ENCODE measurements at regions not wholly inside any gene's neighbourhood (a gene's known extent, or its start where the extent isn't known, plus 50 kb on each side); places are given as distances from the start of the nearest gene placed in this dataset.

GRCh38 chr16:80226499-80226898 lies 314.3 kb upstream of the DYNLRB2 start:
- intact Hi-C loops (cut with micrococcal nuclease): no loop called here
- no peak for DNase-seq
- Histone ChIP-seq H3K9ac (ENCODE audit: low read length) (no peak overlapping the region), H2AFZ (ENCODE audit: low read length) (no peak overlapping the region), H3K27ac (ENCODE audit: low read length) (no peak overlapping the region), H3K79me2 (ENCODE audit: low read length) (no peaks in the 10 kb centered on the region), H4K20me1 (ENCODE audit: low read length) (no peaks in the 10 kb centered on the region), H3K4me2 (ENCODE audit: low read length) (no peak overlapping the region), H3K9me2 (replicated peaks; ENCODE audit: low read length) (no peaks in the 10 kb centered on the region), H3K4me3 (ENCODE audit: low read length) (no peak overlapping the region), H3K4me1 (ENCODE audit: insufficient read depth, low read length) (no peaks in the 10 kb centered on the region), H3K27me3 (ENCODE audit: low read length) (no peaks in the 10 kb centered on the region), H3F3A (ENCODE audit: low read length, unreplicated experiment) (no peaks in the 10 kb centered on the region), H3K9me3 (ENCODE audit: low read length) (no peaks in the 10 kb centered on the region), H3K36me3 (ENCODE audit: low read depth, low read length) (no peaks in the 10 kb centered on the region)
- BruUV-seq (replicated peaks): no TSS peak
- TF ChIP-seq EZH2 (IDR thresholded peaks at IDR 0.05; ENCODE audit: low read length, unreplicated experiment): no peak
- no peak for TF ChIP-seq EZH2phosphoT487 (IDR thresholded peaks at IDR 0.05; ENCODE audit: borderline replicate concordance, low read length)
- TF ChIP-seq, protein P1, sequence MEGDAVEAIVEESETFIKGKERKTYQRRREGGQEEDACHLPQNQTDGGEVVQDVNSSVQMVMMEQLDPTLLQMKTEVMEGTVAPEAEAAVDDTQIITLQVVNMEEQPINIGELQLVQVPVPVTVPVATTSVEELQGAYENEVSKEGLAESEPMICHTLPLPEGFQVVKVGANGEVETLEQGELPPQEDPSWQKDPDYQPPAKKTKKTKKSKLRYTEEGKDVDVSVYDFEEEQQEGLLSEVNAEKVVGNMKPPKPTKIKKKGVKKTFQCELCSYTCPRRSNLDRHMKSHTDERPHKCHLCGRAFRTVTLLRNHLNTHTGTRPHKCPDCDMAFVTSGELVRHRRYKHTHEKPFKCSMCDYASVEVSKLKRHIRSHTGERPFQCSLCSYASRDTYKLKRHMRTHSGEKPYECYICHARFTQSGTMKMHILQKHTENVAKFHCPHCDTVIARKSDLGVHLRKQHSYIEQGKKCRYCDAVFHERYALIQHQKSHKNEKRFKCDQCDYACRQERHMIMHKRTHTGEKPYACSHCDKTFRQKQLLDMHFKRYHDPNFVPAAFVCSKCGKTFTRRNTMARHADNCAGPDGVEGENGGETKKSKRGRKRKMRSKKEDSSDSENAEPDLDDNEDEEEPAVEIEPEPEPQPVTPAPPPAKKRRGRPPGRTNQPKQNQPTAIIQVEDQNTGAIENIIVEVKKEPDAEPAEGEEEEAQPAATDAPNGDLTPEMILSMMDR (conservative IDR thresholded peaks at IDR 0.05; ENCODE audit: low read depth, low read length): no peak
- no peak for ATAC-seq
- POLR2A ChIA-PET (ENCODE audit: unreplicated experiment): no interaction called here
- CTCF ChIA-PET: no interaction called here

- H3K9ac ChIP-seq (ENCODE audit: low read length): no peak overlapping the region
- H3K4me2 ChIP-seq (ENCODE audit: low read length): no peak overlapping the region
- H3K27ac ChIP-seq (ENCODE audit: low read length): no peak overlapping the region
- ATAC-seq (no peak), DNase-seq (no peak)
- H3K27me3 ChIP-seq (ENCODE audit: low read length): no peaks in the 10 kb centered on the region
- H3K36me3 ChIP-seq (ENCODE audit: low read depth, low read length): no peaks in the 10 kb centered on the region
- no peaks in the 10 kb centered on the region for H4K20me1 ChIP-seq (ENCODE audit: low read length)
- no TSS peak for BruUV-seq (replicated peaks)
- H3K4me3 ChIP-seq (ENCODE audit: low read length): no peak overlapping the region
- no peaks in the 10 kb centered on the region for H3K79me2 ChIP-seq (ENCODE audit: low read length)
- no peaks in the 10 kb centered on the region for H3F3A ChIP-seq (ENCODE audit: low read length, unreplicated experiment)
- TF ChIP-seq, protein P1 (conservative IDR thresholded peaks at IDR 0.05; ENCODE audit: low read depth, low read length): no peak
- TF ChIP-seq EZH2 (IDR thresholded peaks at IDR 0.05; ENCODE audit: low read length, unreplicated experiment): no peak
- no peak for TF ChIP-seq EZH2phosphoT487 (IDR thresholded peaks at IDR 0.05; ENCODE audit: borderline replicate concordance, low read length)
- no peaks in the 10 kb centered on the region for H3K9me3 ChIP-seq (ENCODE audit: low read length)
- intact Hi-C loops (cut with micrococcal nuclease): no loop called here
- CTCF ChIA-PET: no interaction called here
- POLR2A ChIA-PET (ENCODE audit: unreplicated experiment): no interaction called here
- H2AFZ ChIP-seq (ENCODE audit: low read length): no peak overlapping the region
- H3K4me1 ChIP-seq (ENCODE audit: insufficient read depth, low read length): no peaks in the 10 kb centered on the region
- no peaks in the 10 kb centered on the region for H3K9me2 ChIP-seq (replicated peaks; ENCODE audit: low read length)
Observed at GRCh38 chr16:80210787-80211186, 330.0 kb upstream of the DYNLRB2 start.

DNA sequence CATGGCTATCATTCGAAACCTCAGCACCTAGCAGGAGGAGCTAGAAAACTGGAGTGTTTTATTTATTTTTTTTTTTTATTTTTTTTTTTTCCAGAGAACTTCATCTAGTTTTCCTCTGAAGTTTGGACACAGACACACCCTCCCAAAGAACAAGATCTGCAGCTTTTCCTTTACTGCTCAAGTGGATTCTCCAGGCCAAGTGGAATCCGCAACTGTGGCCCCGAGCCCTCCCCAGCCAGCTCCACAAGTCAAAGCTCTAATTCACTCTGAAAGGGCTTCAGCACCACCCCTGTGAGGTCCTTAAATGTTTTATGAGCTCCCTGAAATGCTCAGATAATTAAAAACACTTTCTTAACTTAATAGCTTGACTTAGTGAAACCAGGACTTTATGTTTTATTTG lies 332.1 kb upstream of the DYNLRB2 start:
- ChIA-PET POLR2A (ENCODE audit: unreplicated experiment) (no interaction called here), CTCF (no interaction called here)
- Histone ChIP-seq H3K79me2 (ENCODE audit: low read length) (no peaks in the 10 kb centered on the region), H3K4me1 (ENCODE audit: insufficient read depth, low read length) (no peaks in the 10 kb centered on the region), H3K9me3 (ENCODE audit: low read length) (no peaks in the 10 kb centered on the region), H3K9me2 (replicated peaks; ENCODE audit: low read length) (no peaks in the 10 kb centered on the region), H3K27ac (ENCODE audit: low read length) (no peak overlapping the region), H3K27me3 (ENCODE audit: low read length) (no peaks in the 10 kb centered on the region), H4K20me1 (ENCODE audit: low read length) (no peaks in the 10 kb centered on the region), H2AFZ (ENCODE audit: low read length) (no peak overlapping the region), H3F3A (ENCODE audit: low read length, unreplicated experiment) (no peaks in the 10 kb centered on the region), H3K36me3 (ENCODE audit: low read depth, low read length) (no peaks in the 10 kb centered on the region), H3K4me3 (ENCODE audit: low read length) (no peak overlapping the region), H3K9ac (ENCODE audit: low read length) (no peak overlapping the region), H3K4me2 (ENCODE audit: low read length) (no peak overlapping the region)
- no peak for ATAC-seq
- no peak for DNase-seq
- TF ChIP-seq, protein P1 (conservative IDR thresholded peaks at IDR 0.05; ENCODE audit: low read depth, low read length): no peak
- TF ChIP-seq EZH2phosphoT487 (IDR thresholded peaks at IDR 0.05; ENCODE audit: borderline replicate concordance, low read length): no peak
- TF ChIP-seq EZH2 (IDR thresholded peaks at IDR 0.05; ENCODE audit: low read length, unreplicated experiment): no peak
- intact Hi-C loops (cut with micrococcal nuclease): no loop called here
- no TSS peak for BruUV-seq (replicated peaks)

Measured in PC-3 (cell line).